GM12878 (cell line): ENCODE measurements at regions not wholly inside any gene's neighbourhood (a gene's known extent, or its start where the extent isn't known, plus 50 kb on each side); places are given as distances from the start of the nearest gene placed in this dataset.

Experiments used
- CTCF ChIP-seq, 3 experiments: IDR thresholded peaks in 2 of 3; conservative IDR thresholded peaks in 1 of 3; 2 replicates each; pipeline ENCODE4 v1.5.1; 2011; ENCODE audit warnings: low read depth in 3 of 3, low read length in 3 of 3, mild to moderate bottlenecking in 3 of 3, control low read depth in 2 of 3, moderate library complexity in 2 of 3, inconsistent platforms in 1 of 3, mixed read lengths in 1 of 3; ENCODE audit not compliant: control insufficient read depth in 2 of 3, insufficient read depth in 1 of 3; ENCODE audit errors: extremely low read depth in 1 of 3
- SIX5 ChIP-seq: IDR thresholded peaks from 2 replicates; pipeline ENCODE4 v1.6.1; 2011; ENCODE audit warnings: mild to moderate bottlenecking, low read depth, low read length, moderate library complexity; ENCODE audit not compliant: severe bottlenecking
- TF ChIP-seq, protein P1 (sequence below): IDR thresholded peaks from 2 replicates; pipeline ENCODE4 v1.6.1; 2012; ENCODE audit warnings: improper control_type of control experiment, low read depth, low read length; ENCODE audit not compliant: insufficient replicate concordance

DNA sequence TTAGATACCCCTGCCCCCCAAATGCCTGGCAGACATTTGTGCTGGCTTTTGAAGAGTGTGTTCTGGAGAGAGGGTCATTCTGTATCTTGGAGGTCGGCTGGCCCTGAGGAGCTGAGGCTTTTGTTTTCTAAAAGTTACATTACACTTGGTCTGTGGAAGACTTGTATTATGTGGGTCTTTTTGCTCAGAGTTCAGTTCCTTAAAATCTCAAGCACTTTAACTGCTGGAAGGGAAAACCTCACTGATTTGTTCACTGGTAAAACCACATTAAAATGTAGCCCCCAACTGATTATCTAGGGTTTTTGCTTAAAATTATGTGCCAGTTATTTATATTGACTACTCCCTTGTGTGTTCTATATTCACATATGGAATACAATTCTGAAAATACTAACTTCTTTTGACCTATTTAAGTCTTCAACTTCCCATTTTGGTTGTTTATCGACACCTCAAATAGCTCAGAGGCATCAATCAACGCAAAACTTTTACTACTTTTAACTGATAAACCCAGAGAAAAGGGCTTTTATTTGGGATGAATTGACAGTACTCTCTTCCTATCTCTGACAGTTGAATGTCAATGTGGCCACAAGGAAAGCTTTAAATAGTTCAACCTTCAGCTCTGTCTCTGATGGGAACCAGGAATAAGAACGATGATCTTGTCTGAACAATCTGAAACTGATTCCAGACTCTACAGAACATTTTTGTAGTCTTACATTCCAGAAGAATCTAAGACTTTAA is 54.0 kb upstream of the MAP3K1 start:
- no peak for TF ChIP-seq CTCF (IDR thresholded peaks at IDR 0.05 in 2 of 3, conservative IDR thresholded peaks at IDR 0.05 in 1 of 3; ENCODE audit: control insufficient read depth in 2 of 3, extremely low read depth in 1 of 3, insufficient read depth in 1 of 3, low read depth in 3 of 3, low read length in 3 of 3)
- TF ChIP-seq, protein P1, sequence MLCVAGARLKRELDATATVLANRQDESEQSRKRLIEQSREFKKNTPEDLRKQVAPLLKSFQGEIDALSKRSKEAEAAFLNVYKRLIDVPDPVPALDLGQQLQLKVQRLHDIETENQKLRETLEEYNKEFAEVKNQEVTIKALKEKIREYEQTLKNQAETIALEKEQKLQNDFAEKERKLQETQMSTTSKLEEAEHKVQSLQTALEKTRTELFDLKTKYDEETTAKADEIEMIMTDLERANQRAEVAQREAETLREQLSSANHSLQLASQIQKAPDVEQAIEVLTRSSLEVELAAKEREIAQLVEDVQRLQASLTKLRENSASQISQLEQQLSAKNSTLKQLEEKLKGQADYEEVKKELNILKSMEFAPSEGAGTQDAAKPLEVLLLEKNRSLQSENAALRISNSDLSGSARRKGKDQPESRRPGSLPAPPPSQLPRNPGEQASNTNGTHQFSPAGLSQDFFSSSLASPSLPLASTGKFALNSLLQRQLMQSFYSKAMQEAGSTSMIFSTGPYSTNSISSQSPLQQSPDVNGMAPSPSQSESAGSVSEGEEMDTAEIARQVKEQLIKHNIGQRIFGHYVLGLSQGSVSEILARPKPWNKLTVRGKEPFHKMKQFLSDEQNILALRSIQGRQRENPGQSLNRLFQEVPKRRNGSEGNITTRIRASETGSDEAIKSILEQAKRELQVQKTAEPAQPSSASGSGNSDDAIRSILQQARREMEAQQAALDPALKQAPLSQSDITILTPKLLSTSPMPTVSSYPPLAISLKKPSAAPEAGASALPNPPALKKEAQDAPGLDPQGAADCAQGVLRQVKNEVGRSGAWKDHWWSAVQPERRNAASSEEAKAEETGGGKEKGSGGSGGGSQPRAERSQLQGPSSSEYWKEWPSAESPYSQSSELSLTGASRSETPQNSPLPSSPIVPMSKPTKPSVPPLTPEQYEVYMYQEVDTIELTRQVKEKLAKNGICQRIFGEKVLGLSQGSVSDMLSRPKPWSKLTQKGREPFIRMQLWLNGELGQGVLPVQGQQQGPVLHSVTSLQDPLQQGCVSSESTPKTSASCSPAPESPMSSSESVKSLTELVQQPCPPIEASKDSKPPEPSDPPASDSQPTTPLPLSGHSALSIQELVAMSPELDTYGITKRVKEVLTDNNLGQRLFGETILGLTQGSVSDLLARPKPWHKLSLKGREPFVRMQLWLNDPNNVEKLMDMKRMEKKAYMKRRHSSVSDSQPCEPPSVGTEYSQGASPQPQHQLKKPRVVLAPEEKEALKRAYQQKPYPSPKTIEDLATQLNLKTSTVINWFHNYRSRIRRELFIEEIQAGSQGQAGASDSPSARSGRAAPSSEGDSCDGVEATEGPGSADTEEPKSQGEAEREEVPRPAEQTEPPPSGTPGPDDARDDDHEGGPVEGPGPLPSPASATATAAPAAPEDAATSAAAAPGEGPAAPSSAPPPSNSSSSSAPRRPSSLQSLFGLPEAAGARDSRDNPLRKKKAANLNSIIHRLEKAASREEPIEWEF: no peak
- no peak for TF ChIP-seq SIX5
